ENCODE measurements at regions not wholly inside any gene's neighbourhood (a gene's known extent, or its start where the extent isn't known, plus 50 kb on each side); places are given as distances from the start of the nearest gene placed in this dataset.

GRCh38 chr5:115068239-115069086 is 101.2 kb downstream of the TRIM36 start:
- peak overlapping the region; percentile 78 for H3K9ac ChIP-seq (ENCODE audit: low read length)
- TF ChIP-seq, protein P1, sequence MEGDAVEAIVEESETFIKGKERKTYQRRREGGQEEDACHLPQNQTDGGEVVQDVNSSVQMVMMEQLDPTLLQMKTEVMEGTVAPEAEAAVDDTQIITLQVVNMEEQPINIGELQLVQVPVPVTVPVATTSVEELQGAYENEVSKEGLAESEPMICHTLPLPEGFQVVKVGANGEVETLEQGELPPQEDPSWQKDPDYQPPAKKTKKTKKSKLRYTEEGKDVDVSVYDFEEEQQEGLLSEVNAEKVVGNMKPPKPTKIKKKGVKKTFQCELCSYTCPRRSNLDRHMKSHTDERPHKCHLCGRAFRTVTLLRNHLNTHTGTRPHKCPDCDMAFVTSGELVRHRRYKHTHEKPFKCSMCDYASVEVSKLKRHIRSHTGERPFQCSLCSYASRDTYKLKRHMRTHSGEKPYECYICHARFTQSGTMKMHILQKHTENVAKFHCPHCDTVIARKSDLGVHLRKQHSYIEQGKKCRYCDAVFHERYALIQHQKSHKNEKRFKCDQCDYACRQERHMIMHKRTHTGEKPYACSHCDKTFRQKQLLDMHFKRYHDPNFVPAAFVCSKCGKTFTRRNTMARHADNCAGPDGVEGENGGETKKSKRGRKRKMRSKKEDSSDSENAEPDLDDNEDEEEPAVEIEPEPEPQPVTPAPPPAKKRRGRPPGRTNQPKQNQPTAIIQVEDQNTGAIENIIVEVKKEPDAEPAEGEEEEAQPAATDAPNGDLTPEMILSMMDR (IDR thresholded peaks at IDR 0.05; ENCODE audit: low read depth, low read length), result no peak
- TF ChIP-seq EZH2phosphoT487 (IDR thresholded peaks at IDR 0.05; ENCODE audit: low read depth), result no peak
- no peaks in the 10 kb centered on the region for H4K20me1 ChIP-seq (ENCODE audit: insufficient read depth, low read length)
- H3K4me1 ChIP-seq (ENCODE audit: low read length), result peaks cover 20% of the 10 kb centered on the region
- no peaks in the 10 kb centered on the region for H3K79me2 ChIP-seq (ENCODE audit: low read length)
- H3K9me3 ChIP-seq (ENCODE audit: insufficient read depth, low read length), result no peaks in the 10 kb centered on the region
- no peaks in the 10 kb centered on the region for H3K36me3 ChIP-seq (replicated peaks; ENCODE audit: low read depth, low read length)
- H3K4me3 ChIP-seq (ENCODE audit: low read length), result peak overlapping the region; percentile 85
- peak overlapping the region; percentile 81 for H3K4me2 ChIP-seq (ENCODE audit: low read length)
- H3K27me3 ChIP-seq (ENCODE audit: low read depth, low read length), result no peaks in the 10 kb centered on the region
- H3K27ac ChIP-seq (ENCODE audit: low read length), result peak overlapping the region; percentile 72
- peak overlapping the region; percentile 94 for H2AFZ ChIP-seq (ENCODE audit: low read depth, low read length)

- Histone ChIP-seq H3K27me3 (ENCODE audit: low read depth, low read length) (no peaks in the 10 kb centered on the region), H3K79me2 (ENCODE audit: low read length) (no peaks in the 10 kb centered on the region), H3K9ac (ENCODE audit: low read length) (no peak overlapping the region), H4K20me1 (ENCODE audit: insufficient read depth, low read length) (no peaks in the 10 kb centered on the region), H3K36me3 (replicated peaks; ENCODE audit: low read depth, low read length) (no peaks in the 10 kb centered on the region), H2AFZ (ENCODE audit: low read depth, low read length) (0 out of 2 replicates have a peak overlapping the region, but pooled peaks have one; percentile 54), H3K27ac (ENCODE audit: low read length) (no peak overlapping the region), H3K4me1 (ENCODE audit: low read length) (peaks cover 11% of the 10 kb centered on the region), H3K4me2 (ENCODE audit: low read length) (no peak overlapping the region), H3K9me3 (ENCODE audit: insufficient read depth, low read length) (no peaks in the 10 kb centered on the region), H3K4me3 (ENCODE audit: low read length) (no peak overlapping the region)
- TF ChIP-seq, protein P1 (IDR thresholded peaks at IDR 0.05; ENCODE audit: low read depth, low read length), result no peak
- TF ChIP-seq EZH2phosphoT487 (IDR thresholded peaks at IDR 0.05; ENCODE audit: low read depth), result no peak
These were observed 105.3 kb downstream of the TRIM36 start for GRCh38 chr5:115064380-115064779.

GRCh38 chr5:115054387-115054951 is 115.2 kb downstream of the TRIM36 start:
- Histone ChIP-seq H4K20me1 (ENCODE audit: insufficient read depth, low read length) (no peaks in the 10 kb centered on the region), H3K4me2 (ENCODE audit: low read length) (no peak overlapping the region), H3K4me1 (ENCODE audit: low read length) (peaks cover 23% of the 10 kb centered on the region), H3K36me3 (replicated peaks; ENCODE audit: low read depth, low read length) (no peaks in the 10 kb centered on the region), H3K4me3 (ENCODE audit: low read length) (no peak overlapping the region), H3K9me3 (ENCODE audit: insufficient read depth, low read length) (no peaks in the 10 kb centered on the region), H3K9ac (ENCODE audit: low read length) (no peak overlapping the region), H2AFZ (ENCODE audit: low read depth, low read length) (no peak overlapping the region), H3K27me3 (ENCODE audit: low read depth, low read length) (no peaks in the 10 kb centered on the region), H3K79me2 (ENCODE audit: low read length) (no peaks in the 10 kb centered on the region), H3K27ac (ENCODE audit: low read length) (no peak overlapping the region)
- TF ChIP-seq EZH2phosphoT487 (IDR thresholded peaks at IDR 0.05; ENCODE audit: low read depth), result no peak
- TF ChIP-seq, protein P1 (IDR thresholded peaks at IDR 0.05; ENCODE audit: low read depth, low read length), result no peak

- H3K4me2 ChIP-seq (ENCODE audit: low read length), result no peak overlapping the region
- no peaks in the 10 kb centered on the region for H3K36me3 ChIP-seq (replicated peaks; ENCODE audit: low read depth, low read length)
- no peaks in the 10 kb centered on the region for H3K9me3 ChIP-seq (ENCODE audit: insufficient read depth, low read length)
- H4K20me1 ChIP-seq (ENCODE audit: insufficient read depth, low read length), result no peaks in the 10 kb centered on the region
- H3K27me3 ChIP-seq (ENCODE audit: low read depth, low read length), result no peaks in the 10 kb centered on the region
- no peak overlapping the region for H3K9ac ChIP-seq (ENCODE audit: low read length)
- no peak overlapping the region for H3K27ac ChIP-seq (ENCODE audit: low read length)
- H3K4me3 ChIP-seq (ENCODE audit: low read length), result no peak overlapping the region
- H2AFZ ChIP-seq (ENCODE audit: low read depth, low read length), result no peak overlapping the region
- no peaks in the 10 kb centered on the region for H3K79me2 ChIP-seq (ENCODE audit: low read length)
- TF ChIP-seq, protein P1 (IDR thresholded peaks at IDR 0.05; ENCODE audit: low read depth, low read length), result no peak
- TF ChIP-seq EZH2phosphoT487 (IDR thresholded peaks at IDR 0.05; ENCODE audit: low read depth), result no peak
- peaks cover 23% of the 10 kb centered on the region for H3K4me1 ChIP-seq (ENCODE audit: low read length)
These were observed 116.8 kb downstream of the TRIM36 start for GRCh38 chr5:115052948-115053347.

Measured in OCI-LY3 (cell line).